BJ (cell line): ENCODE measurements at regions not wholly inside any gene's neighbourhood (a gene's known extent, or its start where the extent isn't known, plus 50 kb on each side); places are given as distances from the start of the nearest gene placed in this dataset.

ENCODE experiments used
- CTCF ChIA-PET: fragments of 350-600 bp; formaldehyde crosslinking; extraction: SDS; loops from one replicate; lab custom pipeline; 2021; ENCODE audit warnings: antibody characterized with exemption, inconsistent platforms; lab: Yijun Ruan, JAX
- POLR2A ChIA-PET: fragments of 300-600 bp; sonication (Branson Sonifier 250); formaldehyde crosslinking; extraction: SDS; loops from one replicate; lab custom pipeline; 2021; ENCODE audit warnings: antibody characterized with exemption; lab: Charles Lee
- DNase-seq: peaks from one replicate; pipeline ENCODE4 v3.0.0-alpha.2; 2011; ENCODE audit warnings: low read depth
- H3K27me3 ChIP-seq: 2 replicates; pipeline ENCODE4 v1.6.0; 2011; ENCODE audit warnings: low read length; ENCODE audit not compliant: control insufficient read depth, insufficient read depth
- H3K36me3 ChIP-seq: 2 replicates; pipeline ENCODE4 v1.5.1; 2011; ENCODE audit warnings: low read length; ENCODE audit not compliant: control insufficient read depth, insufficient read depth
- H3K4me3 ChIP-seq: 2 replicates; pipeline ENCODE4 v1.5.1; 2011; ENCODE audit warnings: low read depth, mild to moderate bottlenecking, control low read depth, low read length
- CTCF ChIP-seq: IDR thresholded peaks from 2 replicates; pipeline ENCODE4 v1.5.1; 2011; ENCODE audit warnings: low read depth, mild to moderate bottlenecking, control low read depth, inconsistent platforms, low read length, moderate library complexity; ENCODE audit not compliant: insufficient read depth

- no peak for TF ChIP-seq CTCF
- POLR2A ChIA-PET = no interaction called here
- DNase-seq = no peak
- H3K4me3 ChIP-seq = no peak overlapping the region
- H3K36me3 ChIP-seq = no peaks in the 10 kb centered on the region
- CTCF ChIA-PET = interaction anchor here (1.1 kb wide), 1 partner anchor 9 kb away, joined by 3 read pairs; no protein-coding TSS in a partner anchor
- no peaks in the 10 kb centered on the region for H3K27me3 ChIP-seq
These were observed 212.4 kb upstream of the SESN3 start for GRCh38 chr11:95443386-95443785.

- Histone ChIP-seq H3K36me3 (no peaks in the 10 kb centered on the region), H3K4me3 (no peak overlapping the region), H3K27me3 (no peaks in the 10 kb centered on the region)
- ChIA-PET CTCF (interaction anchor here (1.1 kb wide), 1 partner anchor 8 kb away, joined by 3 read pairs; no protein-coding TSS in a partner anchor), POLR2A (no interaction called here)
- no peak for TF ChIP-seq CTCF
- DNase-seq = no peak
These were observed 211.6 kb upstream of the SESN3 start for GRCh38 chr11:95442531-95443050.

GRCh38 chr11:95435628-95436353 is 204.8 kb upstream of the SESN3 start:
- CTCF ChIA-PET = no interaction called here
- no peak overlapping the region for H3K4me3 ChIP-seq
- no peaks in the 10 kb centered on the region for H3K36me3 ChIP-seq
- no peaks in the 10 kb centered on the region; the same call in 1 of the 2 replicates for H3K27me3 ChIP-seq
- DNase-seq = no peak
- TF ChIP-seq CTCF = no peak
- POLR2A ChIA-PET = no interaction called here

- ChIA-PET POLR2A (no interaction called here), CTCF (interaction anchor here (1.0 kb wide), 1 partner anchor 8 kb away, joined by 3 read pairs; no protein-coding TSS in a partner anchor)
- Histone ChIP-seq H3K4me3 (no peak overlapping the region), H3K27me3 (no peaks in the 10 kb centered on the region; the same call in 1 of the 2 replicates), H3K36me3 (no peaks in the 10 kb centered on the region)
- TF ChIP-seq CTCF = no peak
- DNase-seq = no peak
These were observed 204.2 kb upstream of the SESN3 start for GRCh38 chr11:95435192-95435591.

GRCh38 chr11:95434489-95435057 is 203.6 kb upstream of the SESN3 start:
- CTCF ChIA-PET = interaction anchor here (0.7 to 1.0 kb wide), 2 partner anchors 8 to 323 kb away, joined by 3 read pairs; no protein-coding TSS in a partner anchor

More at GRCh38 chr11:95434489-95435057, 203.6 kb upstream of the SESN3 start:
- Histone ChIP-seq H3K36me3 (no peaks in the 10 kb centered on the region), H3K27me3 (no peaks in the 10 kb centered on the region; the same call in 1 of the 2 replicates), H3K4me3 (no peak overlapping the region)
- no peak for DNase-seq
- POLR2A ChIA-PET = no interaction called here
- TF ChIP-seq CTCF = no peak
